ENCODE measurements at regions not wholly inside any gene's neighbourhood (a gene's known extent, or its start where the extent isn't known, plus 50 kb on each side); places are given as distances from the start of the nearest gene placed in this dataset.
A peak's percentile ranks its signal among the peaks of the same experiment; 100 is the strongest.
"Not testable (repeated sequence)": the region's sequence is repeated elsewhere in the genome, so short reads cannot be mapped to it uniquely, and the experiment has no call there.

GRCh38 chr13:34358811-34359513, 541.0 kb downstream of the RFC3 start:
- peak in 1 of 3 donors; percentile 76 for DNase-seq

- no peak for DNase-seq
Observed at GRCh38 chr13:34360702-34361101, 542.8 kb downstream of the RFC3 start.

DNA sequence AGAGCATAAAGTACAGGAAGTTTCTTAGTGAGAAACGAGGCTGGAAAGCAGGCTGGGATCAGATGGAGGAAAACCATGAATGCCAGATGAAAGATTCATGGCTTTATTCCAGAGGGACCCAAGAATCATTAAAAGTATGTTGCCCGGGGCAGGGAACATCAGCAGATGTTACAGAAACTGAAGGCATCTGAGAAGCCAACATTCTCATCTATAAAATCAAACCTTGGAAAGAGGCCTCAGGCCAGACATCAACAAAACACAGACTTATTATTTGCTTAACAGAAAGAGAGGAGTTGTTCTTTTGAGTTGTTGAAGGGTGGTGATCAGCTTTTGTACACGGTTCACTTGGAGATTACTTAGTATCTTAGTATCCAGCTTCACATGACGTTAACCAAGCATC, 543.6 kb downstream of the RFC3 start:
- DNase-seq, result peak in 1 of 3 donors; percentile 48

DNA sequence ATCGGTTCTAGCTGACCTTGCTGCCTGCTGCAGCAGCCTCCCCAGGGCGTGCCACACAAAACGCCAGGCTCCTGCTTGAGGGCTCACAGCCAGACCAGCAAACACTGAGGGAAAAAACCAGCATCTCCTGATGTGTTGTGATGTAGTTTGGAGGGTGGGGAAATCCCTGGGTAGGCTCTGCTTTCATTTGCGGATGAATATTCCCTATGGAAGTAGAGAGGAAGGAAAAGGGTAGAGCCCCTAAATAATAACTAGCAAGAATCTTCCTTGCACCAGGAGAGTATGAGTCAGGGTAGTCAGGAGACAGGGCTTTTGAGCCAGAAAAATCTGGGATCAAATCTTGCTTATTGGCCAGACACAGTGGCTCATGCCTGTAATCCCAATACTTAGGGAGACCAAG, 545.3 kb downstream of the RFC3 start:
- DNase-seq, result no peak

DNA sequence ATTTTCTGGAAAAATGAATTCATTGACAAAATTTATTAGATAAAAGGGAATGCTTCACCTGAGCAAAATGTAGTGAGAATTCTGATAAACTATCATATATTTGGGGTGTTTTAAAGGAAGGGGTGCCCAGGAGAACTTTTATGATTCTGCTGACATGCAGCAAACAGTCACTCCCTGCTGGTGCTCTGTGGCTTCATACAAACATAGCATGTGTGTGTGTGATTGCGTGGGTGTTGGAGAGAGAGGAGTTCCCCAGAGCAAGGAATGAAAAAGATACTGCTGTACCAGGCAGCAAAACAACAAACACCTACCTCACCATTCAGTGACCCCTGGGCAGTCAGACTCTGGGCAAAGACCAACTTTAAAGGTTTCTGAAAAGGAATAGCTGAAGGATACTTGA, 546.7 kb downstream of the RFC3 start:
- DNase-seq, result no peak

DNA sequence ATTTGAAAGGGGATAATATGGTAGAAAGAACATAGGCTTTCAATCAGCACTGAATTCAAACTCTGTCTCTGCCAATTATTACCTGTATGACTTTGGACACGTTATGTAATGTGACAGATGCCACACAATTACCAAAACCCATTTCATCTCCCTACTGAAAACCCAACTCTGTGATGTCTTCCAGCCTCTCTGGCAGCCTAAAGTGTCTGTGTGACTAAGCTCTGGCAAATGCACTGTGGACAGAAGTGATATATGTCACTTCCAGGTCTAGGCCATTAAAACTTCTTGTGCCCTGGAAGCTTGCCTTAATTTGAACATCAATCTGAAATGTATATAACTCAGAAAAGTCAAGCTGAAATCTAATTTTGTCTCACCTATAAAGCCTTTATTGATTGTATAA, 552.0 kb downstream of the RFC3 start:
- DNase-seq, result no peak

DNA sequence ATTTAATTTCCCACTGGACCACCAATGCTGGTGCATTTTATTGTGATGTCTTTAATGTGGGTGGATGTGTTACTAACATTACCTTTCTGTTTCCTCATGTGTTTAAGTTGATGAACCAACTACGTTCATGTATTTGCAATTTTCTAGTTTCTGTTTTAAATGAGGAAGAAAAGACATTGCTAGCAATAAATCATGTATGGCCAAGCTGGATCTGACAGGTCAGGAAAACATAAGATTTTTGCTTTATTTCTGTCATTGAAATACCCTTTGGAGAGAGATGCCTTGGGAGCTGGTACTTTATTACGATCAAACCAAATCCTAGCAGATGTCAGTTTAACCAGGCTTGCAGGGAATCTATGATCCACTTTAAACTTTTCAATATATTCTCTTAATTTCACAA, 553.2 kb downstream of the RFC3 start:
- no peak for DNase-seq

- DNase-seq, result no peak
Observed at GRCh38 chr13:34371645-34372395, 553.9 kb downstream of the RFC3 start.

DNA sequence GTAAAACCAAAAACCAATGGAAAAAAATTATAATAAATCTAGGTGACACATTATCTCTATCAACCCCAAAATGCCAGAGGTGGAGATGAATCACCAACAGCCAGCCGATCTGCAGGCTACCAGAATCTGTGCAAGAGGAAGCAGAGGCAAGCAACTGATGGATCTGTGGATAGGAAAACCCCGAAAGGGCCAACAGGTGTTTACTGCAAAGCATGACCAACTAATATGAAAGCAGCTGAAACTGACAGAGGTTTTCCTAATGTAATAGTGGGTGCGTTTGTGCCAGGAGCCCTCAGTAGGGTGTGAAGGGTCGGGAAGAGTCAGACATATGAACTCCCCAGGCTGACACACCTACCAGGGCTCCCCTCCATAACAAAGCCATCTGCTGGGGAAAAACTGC, 554.6 kb downstream of the RFC3 start:
- no peak for DNase-seq

DNA sequence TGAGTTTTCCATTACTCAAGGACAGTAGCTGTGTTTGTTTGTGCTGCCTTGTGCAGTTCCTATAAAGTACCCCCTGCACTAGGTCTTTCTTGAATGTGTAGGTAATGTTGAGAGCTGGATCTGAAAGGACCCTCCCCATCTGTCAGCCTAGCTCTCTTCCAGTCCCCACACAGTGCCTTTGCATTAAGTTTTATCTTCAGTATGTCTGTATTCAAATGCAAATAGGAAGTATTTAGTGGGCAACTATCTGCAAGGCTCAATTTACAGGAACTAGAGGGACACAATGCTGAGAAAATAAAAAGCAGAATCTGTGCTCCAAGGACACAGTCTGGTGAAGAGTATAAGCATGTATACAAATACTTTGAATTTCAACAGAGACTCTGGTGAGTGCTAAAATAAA, 558.5 kb downstream of the RFC3 start:
- DNase-seq, result no peak

- no peak for DNase-seq
Observed at GRCh38 chr13:34381228-34381627, 560.8 kb upstream of the NBEA start.

DNA sequence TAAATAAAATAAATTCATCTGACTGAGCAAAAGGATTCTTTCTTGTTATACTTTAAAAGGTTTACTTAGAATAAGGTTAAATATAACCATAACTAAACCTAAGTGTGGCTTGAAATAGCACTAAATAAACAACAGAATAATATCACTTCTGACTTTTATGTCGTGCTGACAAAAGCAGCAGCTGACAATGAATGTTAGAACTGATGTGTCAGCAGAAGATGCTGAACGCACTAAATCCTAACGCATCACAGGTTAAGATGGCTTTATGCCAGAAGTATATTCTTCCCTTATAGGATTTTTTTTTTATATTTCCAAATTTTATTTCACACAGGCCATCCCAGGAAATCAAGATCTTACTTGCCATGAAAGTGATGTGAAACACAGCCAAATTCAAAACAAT, 558.3 kb upstream of the NBEA start:
- DNase-seq, result no peak

DNA sequence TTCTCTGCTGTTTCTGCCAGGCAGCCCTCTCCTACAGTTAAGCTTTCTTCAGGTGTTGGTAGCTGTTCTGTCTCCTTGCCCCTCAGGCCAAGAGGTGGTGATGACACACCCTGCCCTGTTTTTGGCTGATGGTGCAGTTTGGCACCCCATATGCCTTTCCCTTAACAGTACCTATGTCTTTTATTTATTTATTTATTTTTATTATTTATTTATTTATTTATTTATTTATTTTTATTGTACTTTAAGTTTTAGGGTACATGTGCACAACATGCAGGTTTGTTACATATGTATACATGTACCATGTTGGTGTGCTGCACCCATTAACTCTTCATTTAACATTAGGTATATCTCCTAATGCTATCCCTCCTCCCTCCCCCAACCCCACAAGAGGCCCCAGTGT, 555.8 kb upstream of the NBEA start:
- not testable (repeated sequence) for DNase-seq

DNA sequence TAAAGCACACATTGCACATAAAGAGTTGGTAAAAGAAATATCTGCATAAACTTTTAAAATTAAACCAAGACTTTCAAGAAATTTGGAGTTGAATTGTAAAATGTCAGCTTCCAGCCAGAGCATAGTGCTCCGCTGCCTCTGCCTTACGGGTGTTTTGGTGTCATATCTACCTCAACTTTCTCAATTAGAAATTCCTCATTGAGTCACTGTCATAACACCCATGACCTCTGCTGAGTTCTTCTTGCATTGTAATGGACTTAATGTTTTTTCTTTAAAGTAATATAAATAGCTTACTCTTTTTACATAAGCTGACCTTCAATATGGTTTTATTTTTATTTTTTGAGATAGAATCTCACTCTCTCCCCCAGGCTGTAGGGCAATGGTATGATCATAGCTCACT, 551.0 kb upstream of the NBEA start:
- DNase-seq, result no peak

GRCh38 chr13:34401696-34402095, 540.4 kb upstream of the NBEA start:
- no peak for DNase-seq

DNA sequence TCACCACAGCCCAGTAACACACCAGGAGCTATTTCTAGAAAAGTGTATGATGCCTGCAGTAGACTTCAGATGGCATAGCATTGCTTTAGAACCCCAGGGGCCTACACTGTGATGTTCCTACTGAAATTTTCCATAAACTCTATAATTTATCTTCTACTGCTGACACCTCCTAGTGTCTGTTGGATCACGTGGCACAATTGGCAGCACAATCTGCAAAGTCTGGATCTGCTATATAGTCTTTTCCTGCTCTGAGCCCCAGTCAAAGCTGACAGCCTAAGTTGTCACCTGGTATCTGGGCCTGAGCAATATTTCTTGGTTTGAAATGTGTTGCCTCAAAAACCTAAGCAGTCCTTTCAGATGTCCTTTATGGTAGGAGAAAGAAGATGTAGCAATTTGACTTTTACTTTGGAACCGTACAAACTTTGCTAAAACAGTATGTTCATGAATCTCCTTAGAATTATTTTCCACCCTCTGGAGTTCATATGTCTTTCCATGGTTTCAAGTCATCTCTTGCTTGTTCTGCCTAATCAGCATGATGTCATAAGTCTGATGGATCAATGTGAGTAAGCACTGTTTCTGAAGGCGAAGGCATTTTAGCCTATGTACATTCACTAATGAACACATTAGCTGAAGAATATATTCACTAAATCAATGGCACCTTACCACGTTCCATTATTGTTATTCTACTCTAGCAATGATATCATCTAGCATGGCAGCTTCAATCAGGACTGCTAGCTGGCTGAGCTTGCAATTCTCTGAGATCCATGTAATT, 536.5 kb upstream of the NBEA start:
- no peak for DNase-seq

DNA sequence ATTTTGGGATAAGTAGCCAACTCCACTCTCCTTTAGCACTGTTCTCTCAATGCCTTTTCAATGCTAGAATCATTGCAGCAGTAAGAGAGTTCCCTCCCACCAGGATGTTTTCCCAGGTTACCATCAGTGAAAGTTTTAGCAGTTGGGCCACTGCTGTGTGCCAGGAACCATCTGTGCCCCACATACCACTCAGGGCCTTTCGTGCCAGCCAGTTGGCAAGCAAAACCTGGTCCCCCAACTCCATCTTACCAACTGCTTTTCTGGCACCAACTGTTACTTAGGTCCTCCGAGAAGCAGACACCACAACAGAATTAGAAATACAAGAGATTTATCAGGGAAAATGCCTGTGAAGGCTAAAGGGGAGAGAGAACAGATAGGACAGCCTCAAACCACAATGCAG, 533.4 kb upstream of the NBEA start:
- no peak for DNase-seq

GRCh38 chr13:34409496-34410182, 532.4 kb upstream of the NBEA start:
- peak; percentile 57 to 70 (median 57) for DNase-seq

- peak; percentile 89 to 95 (median 93) for DNase-seq
Observed at GRCh38 chr13:34410678-34411077, 531.4 kb upstream of the NBEA start.

- no peak for DNase-seq
Observed at GRCh38 chr13:34411177-34411576, 530.9 kb upstream of the NBEA start.

DNA sequence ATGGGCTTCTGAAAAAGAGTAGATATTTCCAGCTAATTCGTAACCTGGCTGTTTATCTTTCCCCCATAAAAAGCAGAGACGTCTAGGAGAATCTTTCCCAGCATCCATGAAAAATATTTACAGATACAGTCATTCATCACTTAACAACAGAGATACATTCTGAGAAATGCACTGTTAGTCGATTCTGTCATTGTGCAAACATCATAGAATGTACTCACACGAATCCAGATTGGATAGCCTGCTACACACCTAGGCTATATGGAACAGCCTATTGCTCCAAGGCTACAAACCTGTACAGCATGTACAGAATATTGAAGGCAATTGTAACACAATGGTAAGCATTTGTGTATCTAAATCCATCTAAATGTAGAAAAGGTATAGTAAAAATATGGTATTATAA, 530.2 kb upstream of the NBEA start:
- DNase-seq, result no peak

DNA sequence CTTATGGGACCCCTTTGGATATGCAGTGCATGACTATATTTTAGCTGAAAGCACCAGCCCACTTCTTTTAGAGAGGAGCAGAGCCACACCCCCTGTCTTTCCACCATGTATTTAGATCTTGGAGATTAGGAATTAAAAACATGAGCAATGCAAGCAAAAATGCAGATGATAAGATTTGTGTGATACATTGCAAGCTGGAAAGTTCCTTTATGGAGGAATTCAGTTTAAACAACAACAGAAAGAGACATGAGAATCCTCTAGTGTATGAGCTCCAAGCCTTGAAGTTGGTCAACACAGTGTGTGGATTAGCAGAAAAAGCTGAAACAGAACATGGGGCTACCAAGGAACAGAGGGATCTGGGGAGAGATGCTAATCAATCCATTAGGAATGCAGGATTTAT, 529.8 kb upstream of the NBEA start:
- DNase-seq, result no peak
